H1 (cell line): ENCODE measurements at regions not wholly inside any gene's neighbourhood (a gene's known extent, or its start where the extent isn't known, plus 50 kb on each side); places are given as distances from the start of the nearest gene placed in this dataset.

Source experiments
- CTCF ChIA-PET: fragments of 300-600 bp; sonication (Branson Sonifier 250); formaldehyde crosslinking; loops from one replicate; lab custom pipeline; 2021; ENCODE audit not compliant: partially characterized antibody; lab: Charles Lee
- POLR2A ChIA-PET: fragments of 300-600 bp; sonication (Branson Sonifier 250); formaldehyde crosslinking; loops from one replicate; lab custom pipeline; 2021; ENCODE audit warnings: inconsistent platforms; ENCODE audit not compliant: partially characterized antibody; lab: Charles Lee
- DNase-seq, 2 experiments: peaks; one replicate each; pipeline versions ENCODE4 v3.0.0 to v3.0.0-alpha.2; 2010 to 2022; ENCODE audit warnings: low spot score in 2 of 2, low read depth in 1 of 2, mixed read lengths in 1 of 2
- FAIRE-seq: peaks from 2 replicates; lab custom pipeline; 2011; peaks lifted over from hg19 to GRCh38; lab: Jason Lieb, UNC
- H2AFZ ChIP-seq: 2 replicates; pipeline ENCODE4 v1.8.1; 2012; ENCODE audit warnings: low read length, inconsistent platforms
- H2AK5ac ChIP-seq: 2 replicates; pipeline ENCODE4 v1.6.1; 2013; ENCODE audit warnings: low read depth, low read length
- H2BK120ac ChIP-seq: replicated peaks from 2 replicates; pipeline ENCODE3; 2013; ENCODE audit warnings: low read depth, low read length, inconsistent platforms
- H2BK12ac ChIP-seq: 2 replicates; pipeline ENCODE4 v1.6.1; 2013; ENCODE audit warnings: low read depth, low read length
- H2BK15ac ChIP-seq: 2 replicates; pipeline ENCODE4 v1.6.1; 2013; ENCODE audit warnings: low read length
- H2BK20ac ChIP-seq: 2 replicates; pipeline ENCODE4 v1.6.1; 2013; ENCODE audit warnings: low read length
- H2BK5ac ChIP-seq: 2 replicates; pipeline ENCODE4 v1.6.1; 2013; ENCODE audit warnings: low read depth, low read length
- H3K14ac ChIP-seq: 2 replicates; pipeline ENCODE4 v1.6.1; 2013; ENCODE audit warnings: inconsistent platforms; ENCODE audit not compliant: insufficient read length
- H3K18ac ChIP-seq: 2 replicates; pipeline ENCODE4 v1.6.1; 2013; ENCODE audit warnings: low read length; ENCODE audit errors: extremely low read depth
- H3K23ac ChIP-seq: 2 replicates; pipeline ENCODE4 v1.6.1; 2013; ENCODE audit warnings: inconsistent platforms; ENCODE audit not compliant: insufficient read length
- H3K23me2 ChIP-seq: 2 replicates; pipeline ENCODE4 v1.6.1; 2013; ENCODE audit warnings: low read depth, low read length
- H3K27ac ChIP-seq: 2 replicates; pipeline ENCODE4 v1.6.1; 2011; ENCODE audit warnings: low read depth, low read length, inconsistent platforms
- H3K27me3 ChIP-seq, 4 experiments: replicated peaks in 1 of 4; 1 replicate in 1 of 4; 2 replicates in 3 of 4; pipeline versions ENCODE4 v1.6.1 to v1.8.1; 2011 to 2013; ENCODE audit warnings: low read length in 3 of 4, mild to moderate bottlenecking in 3 of 4, inconsistent platforms in 2 of 4, mixed read lengths in 2 of 4, moderate library complexity in 1 of 4; ENCODE audit not compliant: control insufficient read depth in 3 of 4, insufficient read depth in 3 of 4; ENCODE audit errors: extremely low read depth in 1 of 4
- H3K36me3 ChIP-seq, 4 experiments: 2 replicates each; pipeline versions ENCODE4 v1.6.1 to v1.8.1; 2011 to 2013; ENCODE audit warnings: mild to moderate bottlenecking in 4 of 4, low read length in 3 of 4, moderate library complexity in 2 of 4, control low read depth in 1 of 4, inconsistent platforms in 1 of 4; ENCODE audit not compliant: insufficient read depth in 4 of 4, control insufficient read depth in 2 of 4
- H3K4ac ChIP-seq: replicated peaks from 2 replicates; pipeline ENCODE3; 2013; ENCODE audit warnings: low read length, low read depth, mixed read lengths, inconsistent platforms; ENCODE audit not compliant: insufficient read length
- H3K4me1 ChIP-seq, 4 experiments: replicated peaks in 1 of 4; 1 replicate in 1 of 4; 2 replicates in 3 of 4; pipeline versions ENCODE4 v1.6.1 to v1.8.1; 2011 to 2013; ENCODE audit warnings: low read length in 3 of 4, inconsistent platforms in 2 of 4, mixed read lengths in 1 of 4; ENCODE audit not compliant: insufficient read depth in 4 of 4, control insufficient read depth in 3 of 4
- H3K4me2 ChIP-seq, 2 experiments: 2 replicates each; pipeline versions ENCODE4 v1.6.1 to v1.8.1; 2011 to 2013; ENCODE audit warnings: low read depth in 2 of 2, low read length in 2 of 2, control low read depth in 1 of 2, inconsistent platforms in 1 of 2, mild to moderate bottlenecking in 1 of 2; ENCODE audit not compliant: insufficient read depth in 1 of 2
- H3K4me3 ChIP-seq, 4 experiments: fragments of 200-600, 300-600 bp in 1 of 4; sonication (generic), shearing (Covaris generic), sonication (Bioruptor Twin) in 1 of 4; 2 replicates each; pipeline versions ENCODE4 v1.5.1 to v1.8.1; 2011 to 2016; ENCODE audit warnings: low read length in 4 of 4, low read depth in 3 of 4, control low read depth in 2 of 4, inconsistent platforms in 2 of 4, mild to moderate bottlenecking in 2 of 4, mixed read lengths in 1 of 4, moderate library complexity in 1 of 4; ENCODE audit not compliant: insufficient read depth in 2 of 4; ENCODE audit errors: extremely low read depth in 1 of 4
- H3K56ac ChIP-seq: replicated peaks from 2 replicates; pipeline ENCODE3; 2013; ENCODE audit warnings: low read depth, mild to moderate bottlenecking, mixed read lengths, low read length, inconsistent platforms; ENCODE audit not compliant: insufficient read length
- H3K79me1 ChIP-seq: 2 replicates; pipeline ENCODE4 v1.6.1; 2013; ENCODE audit warnings: low read depth, low read length, control low read depth
- H3K79me2 ChIP-seq, 2 experiments: 2 replicates each; pipeline versions ENCODE4 v1.6.1 to v1.8.1; 2012 to 2013; ENCODE audit warnings: low read length in 2 of 2, mild to moderate bottlenecking in 2 of 2, inconsistent platforms in 1 of 2; ENCODE audit not compliant: insufficient read depth in 2 of 2, control insufficient read depth in 1 of 2
- H3K9ac ChIP-seq, 4 experiments: replicated peaks in 1 of 4; 1 replicate in 1 of 4; 2 replicates in 3 of 4; pipeline versions ENCODE4 v1.6.1 to v1.8.1; 2011 to 2013; ENCODE audit warnings: low read depth in 3 of 4, low read length in 3 of 4, control low read depth in 2 of 4, mild to moderate bottlenecking in 2 of 4, moderate library complexity in 2 of 4, inconsistent platforms in 1 of 4; ENCODE audit errors: extremely low read depth in 1 of 4
- H3K9me3 ChIP-seq, 2 experiments: 2 replicates each; pipeline versions ENCODE4 v1.6.1 to v1.8.1; 2012 to 2013; ENCODE audit warnings: mild to moderate bottlenecking in 2 of 2, moderate library complexity in 2 of 2, control low read depth in 1 of 2, inconsistent platforms in 1 of 2, low read depth in 1 of 2, low read length in 1 of 2, mixed read lengths in 1 of 2; ENCODE audit not compliant: insufficient read depth in 2 of 2
- H4K20me1 ChIP-seq, 2 experiments: replicated peaks in 1 of 2; 2 replicates each; pipeline versions ENCODE3 to v1.8.1; 2011 to 2013; ENCODE audit warnings: inconsistent platforms in 2 of 2, low read length in 2 of 2, mild to moderate bottlenecking in 1 of 2; ENCODE audit not compliant: insufficient read depth in 2 of 2, control insufficient read depth in 1 of 2
- H4K5ac ChIP-seq: 2 replicates; pipeline ENCODE4 v1.6.1; 2013; ENCODE audit warnings: low read length, low read depth, mixed read lengths, inconsistent platforms; ENCODE audit not compliant: insufficient read length
- H4K8ac ChIP-seq: 2 replicates; pipeline ENCODE4 v1.8.0; 2013; ENCODE audit warnings: mild to moderate bottlenecking, moderate library complexity, low read length, inconsistent platforms; ENCODE audit not compliant: insufficient read depth; ENCODE audit errors: extremely low read depth
- H4K91ac ChIP-seq: replicated peaks from 2 replicates; pipeline ENCODE3; 2013; ENCODE audit warnings: low read length, mixed read lengths, inconsistent platforms; ENCODE audit not compliant: insufficient read length
- CBX8 ChIP-seq: fragments of 300-800, 300-1000 bp; sonication (generic); IDR thresholded peaks from 2 replicates; pipeline ENCODE4 v1.7.1; 2016; ENCODE audit warnings: low read depth, low read length, borderline replicate concordance
- CTBP2 ChIP-seq: IDR thresholded peaks from 2 replicates; pipeline ENCODE4 v1.7.0; 2011; ENCODE audit warnings: borderline replicate concordance, mild to moderate bottlenecking, moderate library complexity, mixed read lengths, low read length; ENCODE audit not compliant: insufficient read depth, insufficient read length
- JUN ChIP-seq: IDR thresholded peaks from 2 replicates; pipeline ENCODE4 v1.6.1; 2011; ENCODE audit warnings: low read depth, mild to moderate bottlenecking, improper control_type of control experiment, low read length
- JUND ChIP-seq: IDR thresholded peaks from 2 replicates; pipeline ENCODE4 v1.6.1; 2011; ENCODE audit warnings: mild to moderate bottlenecking, improper control_type of control experiment, low read length
- KDM1A ChIP-seq: fragments of 200-600, 300-600 bp; sonication (generic); IDR thresholded peaks from 2 replicates; pipeline ENCODE4 v1.7.1; 2016; ENCODE audit warnings: mild to moderate bottlenecking, low read length, borderline replicate concordance
- MAX ChIP-seq: IDR thresholded peaks from 2 replicates; pipeline ENCODE4 v1.6.1; 2012; ENCODE audit warnings: inconsistent platforms
- PHF8 ChIP-seq: fragments of 200-600 bp; sonication (generic); conservative IDR thresholded peaks from 2 replicates; pipeline ENCODE4 v1.7.1; 2012; ENCODE audit warnings: low read depth, mild to moderate bottlenecking, inconsistent platforms, low read length, moderate library complexity
- POU5F1 ChIP-seq: IDR thresholded peaks from 2 replicates; pipeline ENCODE4 v1.6.1; 2011; ENCODE audit warnings: low read depth, mild to moderate bottlenecking, low read length, moderate library complexity
- SIN3A ChIP-seq, 2 experiments: IDR thresholded peaks in 1 of 2; conservative IDR thresholded peaks in 1 of 2; 2 replicates each; pipeline ENCODE4 v1.6.1; 2011 to 2012; ENCODE audit warnings: low read length in 2 of 2, improper control_type of control experiment in 1 of 2, low read depth in 1 of 2, mild to moderate bottlenecking in 1 of 2
- SRF ChIP-seq: IDR thresholded peaks from 2 replicates; pipeline ENCODE4 v1.6.1; 2011; ENCODE audit warnings: mild to moderate bottlenecking, low read depth, low read length, moderate library complexity
- TAF7 ChIP-seq: optimal IDR thresholded peaks from 2 replicates; pipeline ENCODE3; 2011; ENCODE audit warnings: low read depth, mild to moderate bottlenecking, inconsistent platforms, low read length, moderate library complexity, borderline replicate concordance
- WGBS, 2 experiments: shearing (Covaris generic) in 1 of 2; methylation state at CpG; one replicate each; pipeline versions ENCODE4 v1.1.6 to v1.1.7; 2013 to 2015; ENCODE audit warnings: low lambda C conversion rate in 2 of 2, mixed read lengths in 2 of 2, inconsistent platforms in 1 of 2, low coverage in 1 of 2, missing lambda C conversion rate in 1 of 2; ENCODE audit not compliant: insufficient replicate concordance in 2 of 2, insufficient coverage in 1 of 2, insufficient read length in 1 of 2; ENCODE audit errors: extremely low coverage in 1 of 2, missing lambda C conversion rate in 1 of 2; 5-methylcytosine and 5-hydroxymethylcytosine counted together
- TF ChIP-seq, protein P1 (sequence below), 3 experiments: IDR thresholded peaks; 1 replicate in 2 of 3; 2 replicates in 1 of 3; pipeline versions ENCODE4 v1.5.1 to v1.6.1; 2011; ENCODE audit warnings: low read length in 3 of 3, mild to moderate bottlenecking in 3 of 3, inconsistent platforms in 2 of 3, low read depth in 1 of 3, moderate library complexity in 1 of 3; ENCODE audit not compliant: insufficient read depth in 1 of 3; ENCODE audit errors: control extremely low read depth in 1 of 3

GRCh38 chr12:105451798-105452197 is 121.3 kb downstream of the C12orf75 start:
- POLR2A ChIA-PET = no interaction called here
- no peak overlapping the region for H2AFZ ChIP-seq

More at GRCh38 chr12:105451798-105452197, 121.3 kb downstream of the C12orf75 start:
- Histone ChIP-seq H2BK15ac (no peak overlapping the region), H2BK20ac (no peak overlapping the region), H3K36me3 (no peaks in the 10 kb centered on the region), H3K9ac (no peak overlapping the region), H2BK12ac (no peak overlapping the region), H2BK120ac (no peak overlapping the region), H3K14ac (no peak overlapping the region), H3K23me2 (0 out of 2 replicates have a peak, but pooled peaks cover 2% of the 10 kb centered on the region), H3K4me2 (no peak overlapping the region), H2BK5ac (no peak overlapping the region), H4K91ac (no peak overlapping the region), H4K5ac (no peak overlapping the region), H3K27ac (no peak overlapping the region), H3K23ac (no peak overlapping the region), H3K4ac (no peak overlapping the region), H3K18ac (no peak overlapping the region), H3K9me3 (no peaks in the 10 kb centered on the region), H3K56ac (no peak overlapping the region), H3K79me2 (no peaks in the 10 kb centered on the region), H2AK5ac (no peak overlapping the region), H3K4me1 (no peaks in the 10 kb centered on the region), H4K8ac (no peak overlapping the region), H3K79me1 (no peaks in the 10 kb centered on the region), H3K27me3 (no peaks in the 10 kb centered on the region), H3K4me3 (no peak overlapping the region), H4K20me1 (no peaks in the 10 kb centered on the region)
- FAIRE-seq = no peak
- WGBS, 2 experiments = 70% methylated on average over 4 of the region's 4 CpGs; no CpG with 5 or more reads in 1 of the 2 experiments
- CTCF ChIA-PET = no interaction called here
- no peak for TF ChIP-seq CTBP2
- no peak for TF ChIP-seq JUN
- no peak for TF ChIP-seq TAF7
- TF ChIP-seq, protein P1, sequence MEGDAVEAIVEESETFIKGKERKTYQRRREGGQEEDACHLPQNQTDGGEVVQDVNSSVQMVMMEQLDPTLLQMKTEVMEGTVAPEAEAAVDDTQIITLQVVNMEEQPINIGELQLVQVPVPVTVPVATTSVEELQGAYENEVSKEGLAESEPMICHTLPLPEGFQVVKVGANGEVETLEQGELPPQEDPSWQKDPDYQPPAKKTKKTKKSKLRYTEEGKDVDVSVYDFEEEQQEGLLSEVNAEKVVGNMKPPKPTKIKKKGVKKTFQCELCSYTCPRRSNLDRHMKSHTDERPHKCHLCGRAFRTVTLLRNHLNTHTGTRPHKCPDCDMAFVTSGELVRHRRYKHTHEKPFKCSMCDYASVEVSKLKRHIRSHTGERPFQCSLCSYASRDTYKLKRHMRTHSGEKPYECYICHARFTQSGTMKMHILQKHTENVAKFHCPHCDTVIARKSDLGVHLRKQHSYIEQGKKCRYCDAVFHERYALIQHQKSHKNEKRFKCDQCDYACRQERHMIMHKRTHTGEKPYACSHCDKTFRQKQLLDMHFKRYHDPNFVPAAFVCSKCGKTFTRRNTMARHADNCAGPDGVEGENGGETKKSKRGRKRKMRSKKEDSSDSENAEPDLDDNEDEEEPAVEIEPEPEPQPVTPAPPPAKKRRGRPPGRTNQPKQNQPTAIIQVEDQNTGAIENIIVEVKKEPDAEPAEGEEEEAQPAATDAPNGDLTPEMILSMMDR (IDR thresholded peaks at IDR 0.05; ENCODE audit: control extremely low read depth in 1 of 3, insufficient read depth in 1 of 3, low read depth in 1 of 3, low read length in 3 of 3) = no peak
- TF ChIP-seq SIN3A (conservative IDR thresholded peaks at IDR 0.05 in 1 of 2, IDR thresholded peaks at IDR 0.05 in 1 of 2; ENCODE audit: low read depth in 1 of 2, low read length in 2 of 2) = no peak
- TF ChIP-seq JUND = no peak
- TF ChIP-seq CBX8 = no peak
- no peak for TF ChIP-seq MAX
- TF ChIP-seq PHF8 = no peak
- no peak for TF ChIP-seq POU5F1
- no peak for TF ChIP-seq KDM1A
- no peak for TF ChIP-seq SRF
- no peak for DNase-seq
